ENCODE measurements at regions not wholly inside any gene's neighbourhood (a gene's known extent, or its start where the extent isn't known, plus 50 kb on each side); places are given as distances from the start of the nearest gene placed in this dataset.

DNA sequence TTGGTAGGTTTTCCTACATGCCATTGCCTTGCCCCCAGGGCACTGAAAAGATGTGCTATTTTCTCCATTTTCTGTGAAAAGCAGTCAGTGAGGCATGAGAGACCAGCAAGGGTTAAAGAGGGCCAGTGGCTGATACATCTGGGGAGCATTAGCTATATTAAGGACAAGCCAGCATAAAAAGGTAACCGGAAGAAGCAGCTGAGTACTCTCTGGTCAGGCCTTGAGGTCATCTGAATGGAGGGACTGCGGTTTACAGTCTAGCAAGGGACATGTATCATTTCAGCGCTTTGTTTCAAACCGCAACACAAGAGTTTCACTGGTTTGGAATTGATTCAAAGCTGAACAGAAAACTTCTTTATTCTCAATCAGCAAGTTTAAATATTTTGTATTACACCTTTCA is 120.4 kb downstream of the EPDR1 start:
- TF ChIP-seq ZNF76 (CRISPR knock-in tag; IDR thresholded peaks at IDR 0.05; ENCODE audit: borderline replicate concordance) (no peak), ZNF408 (CRISPR knock-in tag; IDR thresholded peaks at IDR 0.05; ENCODE audit: low read depth) (no peak), RFX5 (IDR thresholded peaks at IDR 0.05; ENCODE audit: low read depth, low read length) (no peak)
- TF ChIP-seq, protein P1, sequence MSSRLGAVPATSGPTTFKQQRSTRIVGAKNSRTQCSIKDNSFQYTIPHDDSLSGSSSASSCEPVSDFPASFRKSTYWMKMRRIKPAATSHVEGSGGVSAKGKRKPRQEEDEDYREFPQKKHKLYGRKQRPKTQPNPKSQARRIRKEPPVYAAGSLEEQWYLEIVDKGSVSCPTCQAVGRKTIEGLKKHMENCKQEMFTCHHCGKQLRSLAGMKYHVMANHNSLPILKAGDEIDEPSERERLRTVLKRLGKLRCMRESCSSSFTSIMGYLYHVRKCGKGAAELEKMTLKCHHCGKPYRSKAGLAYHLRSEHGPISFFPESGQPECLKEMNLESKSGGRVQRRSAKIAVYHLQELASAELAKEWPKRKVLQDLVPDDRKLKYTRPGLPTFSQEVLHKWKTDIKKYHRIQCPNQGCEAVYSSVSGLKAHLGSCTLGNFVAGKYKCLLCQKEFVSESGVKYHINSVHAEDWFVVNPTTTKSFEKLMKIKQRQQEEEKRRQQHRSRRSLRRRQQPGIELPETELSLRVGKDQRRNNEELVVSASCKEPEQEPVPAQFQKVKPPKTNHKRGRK (tag; IDR thresholded peaks at IDR 0.05): no peak
- TF ChIP-seq, protein P2, sequence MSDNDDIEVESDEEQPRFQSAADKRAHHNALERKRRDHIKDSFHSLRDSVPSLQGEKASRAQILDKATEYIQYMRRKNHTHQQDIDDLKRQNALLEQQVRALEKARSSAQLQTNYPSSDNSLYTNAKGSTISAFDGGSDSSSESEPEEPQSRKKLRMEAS (CRISPR knock-in tag; IDR thresholded peaks at IDR 0.05): no peak
- TF ChIP-seq, protein P3, sequence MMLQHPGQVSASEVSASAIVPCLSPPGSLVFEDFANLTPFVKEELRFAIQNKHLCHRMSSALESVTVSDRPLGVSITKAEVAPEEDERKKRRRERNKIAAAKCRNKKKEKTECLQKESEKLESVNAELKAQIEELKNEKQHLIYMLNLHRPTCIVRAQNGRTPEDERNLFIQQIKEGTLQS (IDR thresholded peaks at IDR 0.05): no peak
- TF ChIP-seq, protein P3 (CRISPR knock-in tag; conservative IDR thresholded peaks at IDR 0.05): no peak
